Mammary epithelial cell (primary cell): ENCODE measurements at regions not wholly inside any gene's neighbourhood (a gene's known extent, or its start where the extent isn't known, plus 50 kb on each side); places are given as distances from the start of the nearest gene placed in this dataset.

Source experiments
- EZH2 ChIP-seq: IDR thresholded peaks from 2 replicates; pipeline ENCODE4 v1.6.1; 2012; ENCODE audit warnings: low read length, inconsistent platforms, borderline replicate concordance
- TF ChIP-seq, protein P1 (sequence below), 2 donors: IDR thresholded peaks in 1 of 2; conservative IDR thresholded peaks in 1 of 2; 2 replicates each; pipeline ENCODE4 v1.5.1; 2011 to 2012; ENCODE audit warnings: inconsistent platforms in 2 of 2, low read length in 2 of 2, mild to moderate bottlenecking in 2 of 2, control low read depth in 1 of 2, low read depth in 1 of 2; ENCODE audit not compliant: insufficient read depth in 1 of 2; ENCODE audit errors: extremely low read depth in 1 of 2

DNA sequence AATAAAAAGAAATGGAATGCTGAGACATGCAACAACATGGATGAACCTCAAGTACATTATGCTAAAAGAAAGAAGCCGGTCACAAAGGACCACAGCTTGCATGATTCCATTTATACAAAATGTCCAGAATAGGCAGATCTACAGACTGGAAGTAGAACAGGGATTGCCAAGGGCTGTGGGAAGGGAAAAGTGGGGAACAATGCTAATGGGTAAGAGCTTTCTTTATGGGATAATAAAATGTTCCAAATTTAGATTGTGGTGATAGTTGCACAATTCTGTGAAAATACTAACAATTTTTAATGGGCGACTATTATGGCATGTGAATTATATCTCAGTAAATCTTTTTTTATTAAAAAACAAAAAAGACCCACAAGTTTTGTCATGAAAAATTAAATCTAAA, 106.2 kb downstream of the TMCO5A start:
- TF ChIP-seq, protein P1, sequence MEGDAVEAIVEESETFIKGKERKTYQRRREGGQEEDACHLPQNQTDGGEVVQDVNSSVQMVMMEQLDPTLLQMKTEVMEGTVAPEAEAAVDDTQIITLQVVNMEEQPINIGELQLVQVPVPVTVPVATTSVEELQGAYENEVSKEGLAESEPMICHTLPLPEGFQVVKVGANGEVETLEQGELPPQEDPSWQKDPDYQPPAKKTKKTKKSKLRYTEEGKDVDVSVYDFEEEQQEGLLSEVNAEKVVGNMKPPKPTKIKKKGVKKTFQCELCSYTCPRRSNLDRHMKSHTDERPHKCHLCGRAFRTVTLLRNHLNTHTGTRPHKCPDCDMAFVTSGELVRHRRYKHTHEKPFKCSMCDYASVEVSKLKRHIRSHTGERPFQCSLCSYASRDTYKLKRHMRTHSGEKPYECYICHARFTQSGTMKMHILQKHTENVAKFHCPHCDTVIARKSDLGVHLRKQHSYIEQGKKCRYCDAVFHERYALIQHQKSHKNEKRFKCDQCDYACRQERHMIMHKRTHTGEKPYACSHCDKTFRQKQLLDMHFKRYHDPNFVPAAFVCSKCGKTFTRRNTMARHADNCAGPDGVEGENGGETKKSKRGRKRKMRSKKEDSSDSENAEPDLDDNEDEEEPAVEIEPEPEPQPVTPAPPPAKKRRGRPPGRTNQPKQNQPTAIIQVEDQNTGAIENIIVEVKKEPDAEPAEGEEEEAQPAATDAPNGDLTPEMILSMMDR (conservative IDR thresholded peaks at IDR 0.05 in 1 of 2, IDR thresholded peaks at IDR 0.05 in 1 of 2; ENCODE audit: extremely low read depth in 1 of 2, insufficient read depth in 1 of 2, low read depth in 1 of 2, low read length in 2 of 2): no peak
- TF ChIP-seq EZH2: no peak
